ENCODE measurements at regions not wholly inside any gene's neighbourhood (a gene's known extent, or its start where the extent isn't known, plus 50 kb on each side); places are given as distances from the start of the nearest gene placed in this dataset.

DNA sequence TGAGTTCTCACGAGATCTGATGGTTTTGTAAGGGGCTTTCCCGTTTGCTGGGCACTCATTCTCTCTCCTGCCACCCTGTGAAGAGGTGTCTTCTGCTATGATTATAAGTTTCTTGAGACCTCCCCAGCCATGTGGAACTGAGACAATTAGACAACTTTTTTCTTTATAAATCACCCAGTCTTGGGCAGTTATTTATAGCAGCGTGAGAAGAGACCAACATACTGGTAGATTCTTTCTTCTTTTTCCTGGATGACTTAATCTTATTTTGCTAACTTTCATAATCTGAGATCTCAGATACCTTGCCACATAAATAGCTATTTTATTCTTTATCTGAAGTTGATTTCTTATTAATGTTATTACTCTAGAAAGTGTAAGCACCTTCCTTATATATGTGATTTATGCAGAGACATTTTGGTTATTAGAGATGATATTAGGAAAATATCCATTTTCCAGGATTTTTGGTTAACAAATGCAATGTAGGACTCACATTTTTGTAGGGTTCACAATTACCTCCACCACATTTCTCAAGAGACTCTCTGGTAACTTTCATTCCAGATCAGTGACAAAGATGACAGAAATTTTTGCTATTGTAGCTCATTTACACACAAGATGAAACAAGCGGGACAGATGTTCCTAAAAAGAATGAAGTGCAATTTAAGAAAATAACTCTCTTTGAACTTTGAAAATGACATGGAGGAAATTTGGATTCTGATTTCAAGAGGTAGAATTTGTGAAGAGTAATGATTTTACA, 97.9 kb upstream of the RND3 start:
- TF ChIP-seq, protein P1, sequence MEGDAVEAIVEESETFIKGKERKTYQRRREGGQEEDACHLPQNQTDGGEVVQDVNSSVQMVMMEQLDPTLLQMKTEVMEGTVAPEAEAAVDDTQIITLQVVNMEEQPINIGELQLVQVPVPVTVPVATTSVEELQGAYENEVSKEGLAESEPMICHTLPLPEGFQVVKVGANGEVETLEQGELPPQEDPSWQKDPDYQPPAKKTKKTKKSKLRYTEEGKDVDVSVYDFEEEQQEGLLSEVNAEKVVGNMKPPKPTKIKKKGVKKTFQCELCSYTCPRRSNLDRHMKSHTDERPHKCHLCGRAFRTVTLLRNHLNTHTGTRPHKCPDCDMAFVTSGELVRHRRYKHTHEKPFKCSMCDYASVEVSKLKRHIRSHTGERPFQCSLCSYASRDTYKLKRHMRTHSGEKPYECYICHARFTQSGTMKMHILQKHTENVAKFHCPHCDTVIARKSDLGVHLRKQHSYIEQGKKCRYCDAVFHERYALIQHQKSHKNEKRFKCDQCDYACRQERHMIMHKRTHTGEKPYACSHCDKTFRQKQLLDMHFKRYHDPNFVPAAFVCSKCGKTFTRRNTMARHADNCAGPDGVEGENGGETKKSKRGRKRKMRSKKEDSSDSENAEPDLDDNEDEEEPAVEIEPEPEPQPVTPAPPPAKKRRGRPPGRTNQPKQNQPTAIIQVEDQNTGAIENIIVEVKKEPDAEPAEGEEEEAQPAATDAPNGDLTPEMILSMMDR (tag by site-specific recombination; IDR thresholded peaks at IDR 0.05): no peak
- TF ChIP-seq INSM2 (tag by site-specific recombination; IDR thresholded peaks at IDR 0.05): no peak

All from HEK293 (cell line).